Urothelium cell line (cell line): ENCODE measurements at regions not wholly inside any gene's neighbourhood (a gene's known extent, or its start where the extent isn't known, plus 50 kb on each side); places are given as distances from the start of the nearest gene placed in this dataset.
"Not testable (repeated sequence)": the region's sequence is repeated elsewhere in the genome, so short reads cannot be mapped to it uniquely, and the experiment has no call there.

Source experiments
- DNase-seq: peaks from one replicate; pipeline ENCODE4 v3.0.0; 2011; ENCODE audit warnings: low spot score, mixed read lengths
- FAIRE-seq: peaks from 2 replicates; lab custom pipeline; 2011; peaks lifted over from hg19 to GRCh38; lab: Jason Lieb, UNC

DNA sequence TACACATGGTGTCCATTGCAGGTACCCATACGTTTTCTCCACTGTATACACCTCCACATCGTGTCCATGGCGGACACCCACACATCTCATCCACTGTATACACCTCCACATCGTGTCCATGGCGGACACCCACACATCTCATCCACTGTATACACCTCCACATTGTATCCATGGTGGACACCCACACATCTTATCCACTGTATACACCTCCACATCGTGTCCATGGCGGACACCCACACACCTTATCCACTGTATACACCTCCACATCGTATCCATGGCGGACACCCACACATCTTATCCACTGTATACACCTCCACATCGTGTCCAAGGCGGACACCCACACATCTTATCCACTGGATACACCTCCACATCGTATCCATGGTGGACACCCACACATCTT lies 50.4 kb upstream of the TTC34 start:
- not testable (repeated sequence) for FAIRE-seq, DNase-seq

GRCh38 chr1:2853711-2854110 lies 52.2 kb upstream of the TTC34 start:
- DNase-seq = no peak
- FAIRE-seq = no peak

- DNase-seq = no peak
- FAIRE-seq = no peak
Measured at GRCh38 chr1:2854151-2854550, 52.7 kb upstream of the TTC34 start.

DNA sequence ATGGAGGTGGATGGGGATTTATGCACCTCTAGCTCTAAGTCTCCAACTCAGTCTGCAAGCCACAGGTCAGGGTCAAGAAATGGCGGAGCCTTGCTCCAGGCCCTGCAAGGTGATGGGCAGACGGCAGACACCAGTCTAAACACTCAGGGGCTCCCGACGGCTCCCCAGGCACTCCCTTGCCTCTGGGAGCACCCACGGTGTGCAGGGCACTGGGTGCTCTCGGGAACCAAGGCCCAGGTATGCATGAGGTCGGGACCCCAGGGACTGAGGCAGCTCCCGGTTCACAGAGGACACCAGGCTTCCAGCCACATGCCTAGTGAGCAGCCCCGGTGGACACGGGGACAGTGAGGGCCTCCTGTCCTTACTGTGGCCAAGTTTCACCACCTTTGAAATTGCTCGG lies 53.1 kb upstream of the TTC34 start:
- DNase-seq (no peak), FAIRE-seq (no peak)

GRCh38 chr1:2855206-2856065 lies 53.9 kb upstream of the TTC34 start:
- FAIRE-seq (no peak), DNase-seq (no peak)

DNA sequence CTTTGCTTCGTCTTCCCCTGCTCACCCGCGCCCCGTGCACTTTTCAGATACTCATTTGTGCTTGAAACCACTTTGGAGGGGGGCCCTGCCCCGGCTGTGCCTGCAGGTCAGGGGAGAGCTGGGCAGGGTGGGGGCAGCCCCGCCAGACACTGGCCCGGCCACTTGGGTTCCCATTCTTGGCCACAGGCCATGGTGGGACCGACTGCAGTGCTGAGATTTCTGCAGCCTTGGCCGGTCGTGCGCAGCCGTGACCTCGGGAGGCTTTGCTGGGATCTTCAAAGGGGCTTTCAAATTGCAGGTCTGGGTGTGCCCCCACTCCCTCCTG lies 54.5 kb upstream of the TTC34 start:
- DNase-seq (no peak), FAIRE-seq (no peak)

- FAIRE-seq = no peak
Measured at GRCh38 chr1:2856676-2857375, 55.3 kb upstream of the TTC34 start.

DNA sequence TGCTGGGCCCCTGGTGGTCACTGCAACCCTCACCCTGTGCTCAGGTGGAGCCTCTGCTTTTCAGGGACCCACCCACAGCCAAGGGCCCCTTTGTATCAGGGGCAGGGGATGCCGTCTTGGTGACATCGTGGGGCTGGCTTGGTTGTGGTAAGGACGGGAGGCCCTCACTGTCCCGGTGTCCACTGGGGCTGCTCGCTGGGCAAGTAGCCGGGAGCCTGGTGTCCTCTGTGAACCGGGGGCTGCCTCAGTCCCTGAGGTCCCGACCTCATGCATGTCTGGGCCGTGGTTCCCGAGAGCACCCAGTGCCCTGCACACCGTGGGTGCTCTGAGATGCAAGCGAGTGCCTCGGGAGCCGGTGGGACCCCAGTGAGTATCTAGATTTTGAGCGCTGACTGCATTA lies 56.0 kb upstream of the TTC34 start:
- FAIRE-seq (no peak), DNase-seq (no peak)

More at GRCh38 chr1:2856676-2857375, 55.3 kb upstream of the TTC34 start:
- DNase-seq = no peak

- no peak for DNase-seq
- FAIRE-seq = no peak
Measured at GRCh38 chr1:2858676-2859075, 57.2 kb upstream of the TTC34 start.

- no peak for DNase-seq
- peak; percentile 98 for FAIRE-seq
Measured at GRCh38 chr1:2859219-2859880, 57.9 kb upstream of the TTC34 start.

- DNase-seq (no peak), FAIRE-seq (no peak)
Measured at GRCh38 chr1:2859881-2860430, 58.5 kb upstream of the TTC34 start.

- DNase-seq (no peak), FAIRE-seq (no peak)
Measured at GRCh38 chr1:2860476-2861142, 59.1 kb upstream of the TTC34 start.

DNA sequence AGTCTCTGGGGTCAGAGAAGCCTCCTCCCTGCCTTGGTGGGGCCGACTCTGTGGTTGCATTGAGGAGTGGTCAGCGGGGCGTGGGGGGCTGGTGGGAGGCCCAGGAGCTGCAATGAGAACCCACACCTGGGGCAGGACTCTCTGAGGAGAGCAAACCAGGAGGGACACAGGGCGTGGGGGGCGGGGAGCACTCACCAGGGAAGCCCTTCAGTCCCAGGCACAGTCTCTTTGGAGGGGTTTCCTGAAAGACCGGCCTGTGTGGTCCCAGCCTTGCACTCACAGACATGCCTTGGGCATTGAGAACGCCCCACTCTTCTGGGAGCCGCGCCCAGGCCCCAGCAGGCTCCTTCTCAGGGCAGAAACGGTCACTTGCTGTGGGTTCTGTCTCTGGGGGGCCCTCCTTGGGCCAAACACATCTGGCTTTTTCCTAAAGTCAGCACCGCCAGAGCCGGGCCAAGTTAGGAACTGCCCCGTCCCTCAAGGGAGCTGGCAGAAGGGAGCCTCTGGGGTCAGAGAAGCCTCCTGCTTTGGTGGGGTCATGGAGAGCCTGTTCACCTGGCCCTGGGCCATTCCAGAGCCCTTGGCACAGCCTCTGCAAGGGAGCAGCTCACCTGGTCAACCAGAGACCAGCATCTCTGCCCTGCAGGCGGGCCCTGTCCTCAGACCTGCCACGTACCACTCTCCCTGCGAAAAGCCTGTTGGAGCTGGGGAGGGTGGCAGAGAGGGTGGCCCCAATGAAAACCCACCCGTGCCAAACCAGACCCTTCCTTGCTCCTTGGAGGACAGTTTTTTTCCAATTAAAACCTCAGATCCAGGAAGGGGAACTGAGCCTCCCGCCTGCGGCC lies 59.9 kb upstream of the TTC34 start:
- no peak for FAIRE-seq
- DNase-seq = no peak

GRCh38 chr1:2861988-2862813 lies 60.7 kb upstream of the TTC34 start:
- DNase-seq (no peak), FAIRE-seq (no peak)

GRCh38 chr1:2862814-2863647 lies 61.5 kb upstream of the TTC34 start:
- FAIRE-seq = no peak

GRCh38 chr1:2863648-2863963 lies 62.1 kb upstream of the TTC34 start:
- FAIRE-seq (no peak), DNase-seq (no peak)

More at GRCh38 chr1:2862814-2863647, 61.5 kb upstream of the TTC34 start:
- no peak for DNase-seq

DNA sequence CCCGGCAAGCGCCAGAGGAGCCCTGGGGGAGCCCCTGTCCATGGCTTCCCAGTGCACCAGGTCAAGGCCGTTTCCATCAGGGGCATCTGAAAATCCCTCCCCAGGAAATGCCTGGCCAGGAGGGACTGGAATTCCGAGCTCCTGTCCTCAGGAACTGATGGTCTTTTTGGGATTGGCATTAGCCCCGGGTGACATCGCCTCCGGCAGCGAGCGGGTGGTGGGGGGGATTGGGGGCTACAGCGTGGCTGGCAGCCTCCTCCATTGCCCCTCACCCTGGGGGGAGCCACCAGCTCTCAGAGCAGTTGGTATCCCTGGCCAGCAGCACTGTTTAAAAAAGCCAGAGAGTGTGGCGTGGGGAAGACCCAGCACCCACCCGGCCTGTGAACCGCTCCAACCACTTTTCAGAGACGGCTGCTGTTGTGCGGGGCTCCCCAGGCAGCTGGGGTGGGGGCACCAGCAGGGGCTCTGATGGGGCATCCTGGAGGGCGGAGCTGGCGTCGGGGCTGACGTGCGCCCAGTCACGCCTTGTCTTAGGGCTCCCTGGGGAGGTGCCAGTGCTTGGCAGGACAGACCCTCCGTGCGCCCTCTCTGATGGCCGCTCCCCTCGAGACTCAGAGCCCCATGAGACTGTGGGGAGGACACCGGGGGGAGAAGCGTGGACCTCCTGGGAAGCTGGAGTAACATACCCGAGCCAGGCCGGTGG lies 62.9 kb upstream of the TTC34 start:
- FAIRE-seq = no peak
- DNase-seq = no peak

GRCh38 chr1:2865000-2865399 lies 63.5 kb upstream of the TTC34 start:
- DNase-seq (no peak), FAIRE-seq (no peak)
